Hepatocyte (in vitro differentiated cells): ENCODE measurements at regions not wholly inside any gene's neighbourhood (a gene's known extent, or its start where the extent isn't known, plus 50 kb on each side); places are given as distances from the start of the nearest gene placed in this dataset.

Source experiments
- EZH2phosphoT487 ChIP-seq: fragments of 200-600 bp; sonication (generic); IDR thresholded peaks from one replicate; pipeline ENCODE4 v1.6.1; 2018; ENCODE audit warnings: antibody characterized with exemption, mild to moderate bottlenecking, low read depth, moderate library complexity; ENCODE audit not compliant: unreplicated experiment, severe bottlenecking
- TF ChIP-seq, protein P1 (sequence below): fragments of 200-600 bp; sonication (generic); IDR thresholded peaks from 2 replicates; pipeline ENCODE4 v1.5.1; 2016; ENCODE audit warnings: antibody characterized with exemption, mild to moderate bottlenecking; ENCODE audit not compliant: poor library complexity

DNA sequence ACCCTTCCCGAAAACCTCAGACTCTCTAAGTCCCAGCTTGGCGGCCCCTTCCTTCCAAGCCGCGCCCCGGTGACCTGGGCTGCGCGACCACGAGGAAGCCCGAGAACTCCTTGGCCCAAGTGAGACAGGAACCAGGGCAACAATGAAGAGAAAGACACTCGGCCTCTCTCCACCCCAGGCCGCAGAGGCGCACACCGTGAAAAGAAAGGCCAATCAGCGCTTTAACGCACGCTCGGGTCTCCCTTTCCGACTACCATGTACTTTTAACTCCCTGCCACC, 166.4 kb upstream of the PPP1R3A start:
- TF ChIP-seq, protein P1, sequence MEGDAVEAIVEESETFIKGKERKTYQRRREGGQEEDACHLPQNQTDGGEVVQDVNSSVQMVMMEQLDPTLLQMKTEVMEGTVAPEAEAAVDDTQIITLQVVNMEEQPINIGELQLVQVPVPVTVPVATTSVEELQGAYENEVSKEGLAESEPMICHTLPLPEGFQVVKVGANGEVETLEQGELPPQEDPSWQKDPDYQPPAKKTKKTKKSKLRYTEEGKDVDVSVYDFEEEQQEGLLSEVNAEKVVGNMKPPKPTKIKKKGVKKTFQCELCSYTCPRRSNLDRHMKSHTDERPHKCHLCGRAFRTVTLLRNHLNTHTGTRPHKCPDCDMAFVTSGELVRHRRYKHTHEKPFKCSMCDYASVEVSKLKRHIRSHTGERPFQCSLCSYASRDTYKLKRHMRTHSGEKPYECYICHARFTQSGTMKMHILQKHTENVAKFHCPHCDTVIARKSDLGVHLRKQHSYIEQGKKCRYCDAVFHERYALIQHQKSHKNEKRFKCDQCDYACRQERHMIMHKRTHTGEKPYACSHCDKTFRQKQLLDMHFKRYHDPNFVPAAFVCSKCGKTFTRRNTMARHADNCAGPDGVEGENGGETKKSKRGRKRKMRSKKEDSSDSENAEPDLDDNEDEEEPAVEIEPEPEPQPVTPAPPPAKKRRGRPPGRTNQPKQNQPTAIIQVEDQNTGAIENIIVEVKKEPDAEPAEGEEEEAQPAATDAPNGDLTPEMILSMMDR = no peak
- no peak for TF ChIP-seq EZH2phosphoT487
